H1 (cell line): ENCODE measurements at regions not wholly inside any gene's neighbourhood (a gene's known extent, or its start where the extent isn't known, plus 50 kb on each side); places are given as distances from the start of the nearest gene placed in this dataset.

Source experiments
- CTCF ChIA-PET: fragments of 300-600 bp; sonication (Branson Sonifier 250); formaldehyde crosslinking; loops from one replicate; lab custom pipeline; 2021; ENCODE audit not compliant: partially characterized antibody; lab: Charles Lee
- POLR2A ChIA-PET: fragments of 300-600 bp; sonication (Branson Sonifier 250); formaldehyde crosslinking; loops from one replicate; lab custom pipeline; 2021; ENCODE audit warnings: inconsistent platforms; ENCODE audit not compliant: partially characterized antibody; lab: Charles Lee
- DNase-seq, 2 experiments: peaks; one replicate each; pipeline versions ENCODE4 v3.0.0 to v3.0.0-alpha.2; 2010 to 2022; ENCODE audit warnings: low spot score in 2 of 2, low read depth in 1 of 2, mixed read lengths in 1 of 2
- FAIRE-seq: peaks from 2 replicates; lab custom pipeline; 2011; peaks lifted over from hg19 to GRCh38; lab: Jason Lieb, UNC
- H2AFZ ChIP-seq: 2 replicates; pipeline ENCODE4 v1.8.1; 2012; ENCODE audit warnings: low read length, inconsistent platforms
- H2AK5ac ChIP-seq: 2 replicates; pipeline ENCODE4 v1.6.1; 2013; ENCODE audit warnings: low read depth, low read length
- H2BK120ac ChIP-seq: replicated peaks from 2 replicates; pipeline ENCODE3; 2013; ENCODE audit warnings: low read depth, low read length, inconsistent platforms
- H2BK12ac ChIP-seq: 2 replicates; pipeline ENCODE4 v1.6.1; 2013; ENCODE audit warnings: low read depth, low read length
- H2BK15ac ChIP-seq: 2 replicates; pipeline ENCODE4 v1.6.1; 2013; ENCODE audit warnings: low read length
- H2BK20ac ChIP-seq: 2 replicates; pipeline ENCODE4 v1.6.1; 2013; ENCODE audit warnings: low read length
- H2BK5ac ChIP-seq: 2 replicates; pipeline ENCODE4 v1.6.1; 2013; ENCODE audit warnings: low read depth, low read length
- H3K14ac ChIP-seq: 2 replicates; pipeline ENCODE4 v1.6.1; 2013; ENCODE audit warnings: inconsistent platforms; ENCODE audit not compliant: insufficient read length
- H3K18ac ChIP-seq: 2 replicates; pipeline ENCODE4 v1.6.1; 2013; ENCODE audit warnings: low read length; ENCODE audit errors: extremely low read depth
- H3K23ac ChIP-seq: 2 replicates; pipeline ENCODE4 v1.6.1; 2013; ENCODE audit warnings: inconsistent platforms; ENCODE audit not compliant: insufficient read length
- H3K23me2 ChIP-seq: 2 replicates; pipeline ENCODE4 v1.6.1; 2013; ENCODE audit warnings: low read depth, low read length
- H3K27ac ChIP-seq: 2 replicates; pipeline ENCODE4 v1.6.1; 2011; ENCODE audit warnings: low read depth, low read length, inconsistent platforms
- H3K27me3 ChIP-seq, 4 experiments: replicated peaks in 1 of 4; 1 replicate in 1 of 4; 2 replicates in 3 of 4; pipeline versions ENCODE4 v1.6.1 to v1.8.1; 2011 to 2013; ENCODE audit warnings: low read length in 3 of 4, mild to moderate bottlenecking in 3 of 4, inconsistent platforms in 2 of 4, mixed read lengths in 2 of 4, moderate library complexity in 1 of 4; ENCODE audit not compliant: control insufficient read depth in 3 of 4, insufficient read depth in 3 of 4; ENCODE audit errors: extremely low read depth in 1 of 4
- H3K36me3 ChIP-seq, 4 experiments: 2 replicates each; pipeline versions ENCODE4 v1.6.1 to v1.8.1; 2011 to 2013; ENCODE audit warnings: mild to moderate bottlenecking in 4 of 4, low read length in 3 of 4, moderate library complexity in 2 of 4, control low read depth in 1 of 4, inconsistent platforms in 1 of 4; ENCODE audit not compliant: insufficient read depth in 4 of 4, control insufficient read depth in 2 of 4
- H3K4ac ChIP-seq: replicated peaks from 2 replicates; pipeline ENCODE3; 2013; ENCODE audit warnings: low read length, low read depth, mixed read lengths, inconsistent platforms; ENCODE audit not compliant: insufficient read length
- H3K4me1 ChIP-seq, 4 experiments: replicated peaks in 1 of 4; 1 replicate in 1 of 4; 2 replicates in 3 of 4; pipeline versions ENCODE4 v1.6.1 to v1.8.1; 2011 to 2013; ENCODE audit warnings: low read length in 3 of 4, inconsistent platforms in 2 of 4, mixed read lengths in 1 of 4; ENCODE audit not compliant: insufficient read depth in 4 of 4, control insufficient read depth in 3 of 4
- H3K4me2 ChIP-seq, 2 experiments: 2 replicates each; pipeline versions ENCODE4 v1.6.1 to v1.8.1; 2011 to 2013; ENCODE audit warnings: low read depth in 2 of 2, low read length in 2 of 2, control low read depth in 1 of 2, inconsistent platforms in 1 of 2, mild to moderate bottlenecking in 1 of 2; ENCODE audit not compliant: insufficient read depth in 1 of 2
- H3K4me3 ChIP-seq, 4 experiments: fragments of 200-600, 300-600 bp in 1 of 4; sonication (generic), shearing (Covaris generic), sonication (Bioruptor Twin) in 1 of 4; 2 replicates each; pipeline versions ENCODE4 v1.5.1 to v1.8.1; 2011 to 2016; ENCODE audit warnings: low read length in 4 of 4, low read depth in 3 of 4, control low read depth in 2 of 4, inconsistent platforms in 2 of 4, mild to moderate bottlenecking in 2 of 4, mixed read lengths in 1 of 4, moderate library complexity in 1 of 4; ENCODE audit not compliant: insufficient read depth in 2 of 4; ENCODE audit errors: extremely low read depth in 1 of 4
- H3K56ac ChIP-seq: replicated peaks from 2 replicates; pipeline ENCODE3; 2013; ENCODE audit warnings: low read depth, mild to moderate bottlenecking, mixed read lengths, low read length, inconsistent platforms; ENCODE audit not compliant: insufficient read length
- H3K79me1 ChIP-seq: 2 replicates; pipeline ENCODE4 v1.6.1; 2013; ENCODE audit warnings: low read depth, low read length, control low read depth
- H3K79me2 ChIP-seq, 2 experiments: 2 replicates each; pipeline versions ENCODE4 v1.6.1 to v1.8.1; 2012 to 2013; ENCODE audit warnings: low read length in 2 of 2, mild to moderate bottlenecking in 2 of 2, inconsistent platforms in 1 of 2; ENCODE audit not compliant: insufficient read depth in 2 of 2, control insufficient read depth in 1 of 2
- H3K9ac ChIP-seq, 4 experiments: replicated peaks in 1 of 4; 1 replicate in 1 of 4; 2 replicates in 3 of 4; pipeline versions ENCODE4 v1.6.1 to v1.8.1; 2011 to 2013; ENCODE audit warnings: low read depth in 3 of 4, low read length in 3 of 4, control low read depth in 2 of 4, mild to moderate bottlenecking in 2 of 4, moderate library complexity in 2 of 4, inconsistent platforms in 1 of 4; ENCODE audit errors: extremely low read depth in 1 of 4
- H3K9me3 ChIP-seq, 2 experiments: 2 replicates each; pipeline versions ENCODE4 v1.6.1 to v1.8.1; 2012 to 2013; ENCODE audit warnings: mild to moderate bottlenecking in 2 of 2, moderate library complexity in 2 of 2, control low read depth in 1 of 2, inconsistent platforms in 1 of 2, low read depth in 1 of 2, low read length in 1 of 2, mixed read lengths in 1 of 2; ENCODE audit not compliant: insufficient read depth in 2 of 2
- H4K20me1 ChIP-seq, 2 experiments: replicated peaks in 1 of 2; 2 replicates each; pipeline versions ENCODE3 to v1.8.1; 2011 to 2013; ENCODE audit warnings: inconsistent platforms in 2 of 2, low read length in 2 of 2, mild to moderate bottlenecking in 1 of 2; ENCODE audit not compliant: insufficient read depth in 2 of 2, control insufficient read depth in 1 of 2
- H4K5ac ChIP-seq: 2 replicates; pipeline ENCODE4 v1.6.1; 2013; ENCODE audit warnings: low read length, low read depth, mixed read lengths, inconsistent platforms; ENCODE audit not compliant: insufficient read length
- H4K8ac ChIP-seq: 2 replicates; pipeline ENCODE4 v1.8.0; 2013; ENCODE audit warnings: mild to moderate bottlenecking, moderate library complexity, low read length, inconsistent platforms; ENCODE audit not compliant: insufficient read depth; ENCODE audit errors: extremely low read depth
- H4K91ac ChIP-seq: replicated peaks from 2 replicates; pipeline ENCODE3; 2013; ENCODE audit warnings: low read length, mixed read lengths, inconsistent platforms; ENCODE audit not compliant: insufficient read length
- BRCA1 ChIP-seq: IDR thresholded peaks from 2 replicates; pipeline ENCODE4 v1.6.1; 2012; ENCODE audit warnings: low read depth, low read length, improper control_type of control experiment
- CTCF ChIP-seq, 3 experiments: IDR thresholded peaks; 1 replicate in 2 of 3; 2 replicates in 1 of 3; pipeline versions ENCODE4 v1.5.1 to v1.6.1; 2011; ENCODE audit warnings: low read length in 3 of 3, mild to moderate bottlenecking in 3 of 3, inconsistent platforms in 2 of 3, low read depth in 1 of 3, moderate library complexity in 1 of 3; ENCODE audit not compliant: insufficient read depth in 1 of 3; ENCODE audit errors: control extremely low read depth in 1 of 3
- HDAC6 ChIP-seq: IDR thresholded peaks from one replicate; pipeline ENCODE4 v1.7.1; 2012; ENCODE audit warnings: low read depth, mild to moderate bottlenecking, inconsistent platforms, low read length, moderate library complexity
- KDM4A ChIP-seq: IDR thresholded peaks from one replicate; pipeline ENCODE4 v1.7.1; 2012; ENCODE audit warnings: low read depth, mild to moderate bottlenecking, moderate library complexity, low read length, inconsistent platforms; ENCODE audit not compliant: severe bottlenecking
- NRF1 ChIP-seq: IDR thresholded peaks from 2 replicates; pipeline ENCODE4 v1.6.1; 2011; ENCODE audit warnings: mild to moderate bottlenecking, low read depth, low read length, improper control_type of control experiment
- RFX5 ChIP-seq: IDR thresholded peaks from 2 replicates; pipeline ENCODE4 v1.6.1; 2011; ENCODE audit warnings: low read depth, low read length, improper control_type of control experiment, borderline replicate concordance
- RNF2 ChIP-seq: fragments of 200-900, 300-1000 bp; sonication (generic); IDR thresholded peaks from 2 replicates; pipeline ENCODE4 v1.7.1; 2016; ENCODE audit warnings: borderline replicate concordance, low read depth, mild to moderate bottlenecking, antibody characterized with exemption, low read length; ENCODE audit not compliant: poor library complexity, severe bottlenecking; ENCODE audit errors: missing control alignments
- SIN3A ChIP-seq, 2 experiments: IDR thresholded peaks in 1 of 2; conservative IDR thresholded peaks in 1 of 2; 2 replicates each; pipeline ENCODE4 v1.6.1; 2011 to 2012; ENCODE audit warnings: low read length in 2 of 2, improper control_type of control experiment in 1 of 2, low read depth in 1 of 2, mild to moderate bottlenecking in 1 of 2
- SP2 ChIP-seq: IDR thresholded peaks from 2 replicates; pipeline ENCODE4 v1.6.1; 2012; ENCODE audit warnings: mild to moderate bottlenecking, low read length, inconsistent platforms
- TBP ChIP-seq: IDR thresholded peaks from 2 replicates; pipeline ENCODE4 v1.6.1; 2011; ENCODE audit warnings: low read depth, low read length, improper control_type of control experiment
- TCF12 ChIP-seq: IDR thresholded peaks from 2 replicates; pipeline ENCODE4 v1.6.1; 2011; ENCODE audit warnings: low read depth, mild to moderate bottlenecking, low read length
- WGBS, 2 experiments: shearing (Covaris generic) in 1 of 2; methylation state at CpG; one replicate each; pipeline versions ENCODE4 v1.1.6 to v1.1.7; 2013 to 2015; ENCODE audit warnings: low lambda C conversion rate in 2 of 2, mixed read lengths in 2 of 2, inconsistent platforms in 1 of 2, low coverage in 1 of 2, missing lambda C conversion rate in 1 of 2; ENCODE audit not compliant: insufficient replicate concordance in 2 of 2, insufficient coverage in 1 of 2, insufficient read length in 1 of 2; ENCODE audit errors: extremely low coverage in 1 of 2, missing lambda C conversion rate in 1 of 2; 5-methylcytosine and 5-hydroxymethylcytosine counted together

GRCh38 chr5:60261732-60262131 is 368.2 kb upstream of the PDE4D start:
- H4K20me1 ChIP-seq = no peaks in the 10 kb centered on the region
- H2AFZ ChIP-seq = no peak overlapping the region
- H3K23me2 ChIP-seq = no peaks in the 10 kb centered on the region
- DNase-seq (no peak), FAIRE-seq (no peak)
- no peaks in the 10 kb centered on the region for H3K79me1 ChIP-seq
- H3K14ac ChIP-seq = no peak overlapping the region
- no peaks in the 10 kb centered on the region for H3K27me3 ChIP-seq
- H3K18ac ChIP-seq = no peak overlapping the region
- no peak overlapping the region for H3K27ac ChIP-seq
- WGBS, 2 experiments = 91% methylated on average over 1 of the region's 1 CpG; no CpG with 5 or more reads in 1 of the 2 experiments
- no peaks in the 10 kb centered on the region for H3K4me1 ChIP-seq
- H3K56ac ChIP-seq = no peak overlapping the region
- H3K4me2 ChIP-seq = no peak overlapping the region
- H2BK12ac ChIP-seq = no peak overlapping the region
- no peak overlapping the region for H2BK20ac ChIP-seq
- ChIA-PET CTCF (no interaction called here), POLR2A (no interaction called here)
- H2BK5ac ChIP-seq = no peak overlapping the region
- H2AK5ac ChIP-seq = no peak overlapping the region
- no peaks in the 10 kb centered on the region for H3K79me2 ChIP-seq
- H4K91ac ChIP-seq = no peak overlapping the region
- H3K23ac ChIP-seq = no peak overlapping the region
- H3K4ac ChIP-seq = no peak overlapping the region
- no peak overlapping the region for H2BK15ac ChIP-seq
- H4K8ac ChIP-seq = no peak overlapping the region
- no peak overlapping the region for H3K9ac ChIP-seq
- no peak overlapping the region for H4K5ac ChIP-seq
- no peaks in the 10 kb centered on the region for H3K36me3 ChIP-seq
- no peaks in the 10 kb centered on the region for H3K9me3 ChIP-seq
- H2BK120ac ChIP-seq = no peak overlapping the region
- H3K4me3 ChIP-seq = no peak overlapping the region
- no peak for TF ChIP-seq RFX5
- no peak for TF ChIP-seq TCF12
- no peak for TF ChIP-seq NRF1
- no peak for TF ChIP-seq RNF2
- TF ChIP-seq TBP = no peak
- no peak for TF ChIP-seq CTCF (IDR thresholded peaks at IDR 0.05; ENCODE audit: control extremely low read depth in 1 of 3, insufficient read depth in 1 of 3, low read depth in 1 of 3, low read length in 3 of 3)
- no peak for TF ChIP-seq HDAC6
- TF ChIP-seq SIN3A (conservative IDR thresholded peaks at IDR 0.05 in 1 of 2, IDR thresholded peaks at IDR 0.05 in 1 of 2; ENCODE audit: low read depth in 1 of 2, low read length in 2 of 2) = no peak
- TF ChIP-seq KDM4A = no peak
- TF ChIP-seq SP2 = no peak
- no peak for TF ChIP-seq BRCA1
